HG03571 (cell line): ENCODE measurements at regions not wholly inside any gene's neighbourhood (a gene's known extent, or its start where the extent isn't known, plus 50 kb on each side); places are given as distances from the start of the nearest gene placed in this dataset.

Experiments used
- ATAC-seq: cut with Tn5 transposase; IDR thresholded peaks from one replicate; pipeline ENCODE4 v1.9.1; 2021; ENCODE audit not compliant: unreplicated experiment

DNA sequence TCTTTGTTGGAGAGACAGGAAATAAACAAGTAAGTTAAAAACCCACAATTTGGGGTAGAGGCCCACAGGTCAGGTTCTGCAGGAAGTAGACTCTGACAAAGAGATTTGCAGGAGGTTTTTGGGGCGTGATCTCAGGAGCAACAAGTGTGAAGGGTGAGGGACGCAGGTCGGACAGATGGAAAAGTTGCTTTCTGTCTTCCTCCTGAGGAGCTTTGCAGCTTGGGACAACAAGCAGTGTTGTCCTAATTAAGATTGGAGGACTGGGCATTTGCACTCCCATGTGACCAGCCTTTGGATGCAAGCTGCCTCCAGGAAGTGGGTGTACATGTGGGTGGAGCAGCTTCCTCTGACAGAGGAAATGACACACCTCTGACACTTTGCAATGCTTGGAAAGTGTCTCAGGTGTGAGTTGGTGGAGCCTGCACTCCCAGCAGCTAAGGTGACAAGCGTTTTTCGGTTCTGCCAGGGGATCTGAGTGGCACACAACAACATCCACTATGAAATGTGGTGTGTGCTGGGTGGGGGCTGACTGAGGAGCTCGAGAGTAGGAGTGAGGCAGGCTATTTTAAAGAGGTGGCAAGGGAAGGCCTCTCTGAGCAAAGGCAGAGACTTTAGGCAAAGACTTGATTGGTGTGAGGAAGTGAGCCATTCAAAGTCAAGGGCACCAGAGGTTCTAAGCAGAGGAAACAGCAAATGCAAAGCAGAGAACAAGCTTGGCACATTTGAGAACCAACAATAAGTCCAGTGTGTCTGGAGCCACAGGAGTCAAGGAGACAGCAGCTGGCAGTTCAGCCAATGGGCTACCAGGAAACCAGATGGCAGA is 339.8 kb upstream of the GATB start:
- no peak for ATAC-seq

DNA sequence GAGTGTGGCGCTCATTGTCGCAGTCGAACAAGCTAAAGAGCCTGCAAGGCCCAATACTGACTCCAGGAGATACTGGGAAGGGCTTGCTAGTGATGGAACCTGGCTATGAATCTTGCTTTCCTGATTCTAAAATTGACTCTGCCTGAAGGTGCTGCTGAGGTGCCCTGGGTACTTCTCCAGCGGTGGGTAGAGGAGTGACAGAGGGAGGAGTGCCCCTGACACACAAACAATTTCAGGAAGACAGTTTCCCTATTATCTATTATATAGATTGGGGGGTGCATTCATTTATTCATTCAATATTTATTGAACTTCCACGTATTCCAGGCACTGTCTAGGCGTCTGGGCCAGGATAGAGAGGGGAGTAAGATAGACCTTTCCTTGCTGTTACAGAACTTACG is 339.2 kb upstream of the GATB start:
- no peak for ATAC-seq

DNA sequence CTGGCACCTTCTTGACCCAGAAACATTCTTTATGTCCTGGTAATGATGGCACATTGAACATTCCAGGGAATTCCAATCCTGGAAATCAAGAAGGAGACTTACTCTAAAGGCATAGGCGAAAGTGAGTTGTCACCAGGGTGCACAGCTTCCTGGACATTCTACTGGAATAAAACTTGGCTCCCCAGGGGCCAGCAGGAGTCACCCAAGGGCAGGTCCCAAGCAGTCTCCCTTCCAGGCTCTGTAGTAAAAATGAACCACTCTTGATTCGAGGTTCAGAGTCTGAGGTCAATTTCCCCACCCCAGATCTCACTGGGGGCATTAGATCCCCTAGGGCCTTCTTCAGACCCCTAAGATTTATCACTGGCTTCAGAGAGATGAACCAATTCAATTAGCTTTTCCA is 338.7 kb upstream of the GATB start:
- no peak for ATAC-seq

DNA sequence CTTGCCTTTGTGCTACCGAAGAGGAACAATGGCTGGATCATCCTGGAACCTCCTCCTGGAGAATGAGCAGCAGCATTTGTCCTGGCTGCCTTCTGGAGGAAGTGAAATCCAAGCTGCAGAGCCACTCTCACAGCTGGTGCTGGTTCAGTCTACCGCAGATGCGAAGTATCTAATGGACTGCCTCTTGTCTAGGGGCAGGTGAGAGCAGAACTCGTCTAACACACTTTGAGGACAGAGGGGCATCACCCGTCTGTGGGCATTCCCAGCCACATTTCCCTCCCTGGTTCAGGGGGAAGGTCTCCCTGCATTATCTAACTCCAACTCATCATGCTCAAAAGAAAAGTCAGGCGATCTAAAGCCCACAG is 338.2 kb upstream of the GATB start:
- no peak for ATAC-seq

DNA sequence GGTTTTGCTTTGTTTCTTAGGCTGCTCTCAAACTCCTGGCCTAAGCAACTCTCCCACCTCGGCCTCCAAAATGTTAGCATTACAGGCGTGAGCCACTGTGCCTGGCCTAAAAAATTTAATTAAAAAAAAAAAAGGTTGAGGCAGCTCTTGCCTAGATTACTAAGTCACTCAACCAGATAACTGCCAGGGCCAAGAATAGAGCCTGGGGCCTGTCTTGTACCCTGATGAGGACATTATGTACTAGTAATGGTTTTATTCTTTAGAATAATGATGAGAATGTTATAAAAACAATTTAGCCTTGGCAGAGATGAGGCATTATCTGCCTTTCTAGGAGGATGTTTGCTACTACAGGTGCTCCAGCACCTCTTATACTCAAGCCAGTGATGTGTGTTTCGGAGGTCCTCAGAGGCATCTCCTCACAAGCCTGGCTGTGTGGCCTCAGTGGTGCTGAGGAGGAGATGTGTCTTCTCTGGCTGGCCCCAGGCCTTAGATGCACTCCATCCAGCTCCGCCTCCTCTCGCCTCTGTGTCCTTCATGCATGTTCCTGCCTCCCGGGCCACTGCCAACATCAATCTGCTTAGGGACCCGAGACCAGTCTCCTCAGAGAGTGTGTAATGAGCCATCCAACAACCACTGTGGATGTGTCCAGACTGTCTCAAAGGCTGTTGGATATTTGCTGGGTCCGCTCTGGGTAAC is 337.7 kb upstream of the GATB start:
- no peak for ATAC-seq

DNA sequence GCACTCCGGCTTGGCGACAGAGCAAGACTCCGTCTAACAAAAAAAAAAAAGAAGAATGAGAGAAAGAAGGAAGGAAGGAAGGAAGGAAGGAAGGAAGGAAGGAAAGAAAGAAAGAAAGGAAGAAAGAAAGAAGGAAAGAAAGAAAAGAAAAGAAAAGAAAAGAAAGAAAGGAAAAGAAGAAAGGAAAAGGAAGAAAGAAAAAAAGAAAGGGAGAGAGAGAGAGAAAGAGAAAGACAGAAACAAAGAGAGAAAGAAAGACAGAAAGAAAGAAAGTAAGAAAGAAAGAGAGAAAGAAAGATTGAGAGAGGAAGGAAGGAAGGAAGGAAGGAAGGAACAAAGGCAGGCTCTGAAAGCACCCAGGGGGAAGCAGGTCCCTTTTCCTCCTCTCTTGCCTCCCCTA is 336.6 kb upstream of the GATB start:
- no peak for ATAC-seq

DNA sequence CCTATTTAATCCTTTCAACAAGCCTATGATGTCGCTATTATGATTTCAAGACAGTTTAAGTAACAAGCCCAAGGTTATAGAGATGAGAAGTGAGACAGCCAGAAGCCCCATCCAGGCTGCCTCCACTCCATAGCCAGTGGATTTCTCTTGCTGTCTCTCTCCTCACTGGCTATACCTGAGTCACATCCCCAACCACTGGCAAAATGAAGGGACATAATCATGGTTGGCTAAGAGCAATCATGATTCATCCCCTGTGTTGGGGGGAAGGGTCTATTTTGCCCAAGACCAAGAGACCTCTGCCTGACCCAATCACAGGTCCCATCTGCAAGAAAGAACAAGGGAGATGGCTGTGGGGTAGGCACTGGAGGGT is 334.9 kb upstream of the GATB start:
- no peak for ATAC-seq

DNA sequence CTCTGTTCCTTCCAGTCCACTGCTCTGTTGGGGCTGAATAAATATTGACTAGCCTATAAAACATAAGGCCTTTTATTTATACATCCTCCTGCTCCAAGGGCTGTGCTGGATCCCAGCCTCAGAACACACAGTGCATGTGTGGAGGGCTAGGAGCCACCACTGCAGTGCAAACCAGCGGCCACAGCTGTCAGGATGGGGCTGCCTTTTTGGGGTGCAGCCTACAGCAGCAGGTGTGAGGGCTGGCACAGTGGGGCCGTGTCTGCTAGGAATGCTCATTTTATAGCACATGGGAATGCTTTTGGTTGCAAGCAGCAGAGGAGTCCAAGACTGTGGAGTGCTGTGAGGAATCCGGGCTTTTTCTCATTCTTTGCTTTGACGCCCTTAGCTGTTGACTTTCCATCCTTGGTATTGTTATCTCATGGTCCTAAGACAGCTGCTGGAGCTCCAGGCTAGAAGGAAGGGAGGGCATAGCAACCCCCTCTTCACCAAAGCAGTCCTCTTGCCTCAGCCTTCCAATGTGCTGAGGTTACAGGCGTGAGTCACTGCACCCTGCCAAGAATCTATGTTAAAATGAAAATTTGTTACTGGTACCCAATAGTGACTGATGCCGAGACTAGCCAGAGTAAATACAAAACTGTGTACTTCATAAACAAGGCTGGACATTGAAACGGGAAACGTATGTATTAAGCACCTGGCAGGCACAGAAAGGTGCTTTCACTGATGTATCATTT is 334.3 kb upstream of the GATB start:
- no peak for ATAC-seq

DNA sequence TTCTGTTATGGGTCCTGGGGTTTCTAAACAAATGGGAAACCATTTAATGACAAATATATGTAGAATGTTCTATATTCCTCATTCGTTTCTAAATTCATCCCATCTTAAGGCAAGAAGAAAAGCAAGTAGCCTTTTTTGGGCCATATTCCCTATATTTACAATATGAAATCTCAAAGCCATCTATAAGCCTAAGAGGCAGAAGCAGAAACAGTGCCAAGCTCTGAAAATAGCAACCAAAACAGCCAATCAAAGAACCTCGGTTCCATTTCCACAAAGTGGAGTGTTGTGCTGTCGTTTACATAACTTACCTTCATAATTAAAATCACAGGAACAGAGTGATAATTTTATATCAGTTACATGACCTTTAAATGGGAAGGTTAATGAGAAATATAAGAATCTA is 330.6 kb upstream of the GATB start:
- ATAC-seq, result no peak

DNA sequence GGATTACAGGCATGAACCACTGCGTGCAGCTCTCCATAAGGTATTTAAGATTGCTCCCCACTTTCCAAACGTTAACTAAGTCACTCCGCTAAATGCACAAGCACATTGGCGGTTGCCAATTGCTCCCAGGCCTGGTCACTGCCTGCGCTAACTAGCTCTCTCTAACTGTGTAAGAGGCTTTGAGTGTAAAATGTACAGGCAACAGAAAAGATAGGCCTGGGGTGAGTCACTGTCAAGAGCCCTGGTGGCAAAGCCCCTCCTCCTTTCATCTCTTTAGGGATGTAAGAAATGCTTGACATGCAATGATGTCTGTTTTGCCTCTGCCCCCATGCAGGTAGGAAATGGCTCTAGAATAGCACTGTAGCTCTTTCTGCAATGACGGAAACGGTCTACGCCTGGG is 329.7 kb upstream of the GATB start:
- ATAC-seq, result no peak

DNA sequence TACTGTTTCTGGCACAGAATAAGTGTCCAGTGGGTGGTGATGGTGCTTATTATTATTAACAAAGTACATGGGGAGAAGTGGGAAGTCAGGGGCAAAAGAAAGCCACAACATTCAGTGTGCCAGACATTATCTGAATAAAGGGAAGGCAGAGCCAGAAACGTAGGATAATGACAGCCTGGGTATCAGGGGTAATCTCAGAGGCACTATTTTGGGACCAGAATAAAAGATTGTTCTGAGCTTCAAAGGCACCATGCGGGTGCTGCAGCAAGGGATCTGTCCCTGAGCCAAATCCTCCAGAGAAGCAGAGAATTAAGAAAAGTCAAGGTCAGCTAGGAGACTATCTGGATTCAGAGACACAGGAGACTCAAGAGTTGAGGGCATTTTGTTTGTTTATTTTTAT is 328.8 kb upstream of the GATB start:
- no peak for ATAC-seq

DNA sequence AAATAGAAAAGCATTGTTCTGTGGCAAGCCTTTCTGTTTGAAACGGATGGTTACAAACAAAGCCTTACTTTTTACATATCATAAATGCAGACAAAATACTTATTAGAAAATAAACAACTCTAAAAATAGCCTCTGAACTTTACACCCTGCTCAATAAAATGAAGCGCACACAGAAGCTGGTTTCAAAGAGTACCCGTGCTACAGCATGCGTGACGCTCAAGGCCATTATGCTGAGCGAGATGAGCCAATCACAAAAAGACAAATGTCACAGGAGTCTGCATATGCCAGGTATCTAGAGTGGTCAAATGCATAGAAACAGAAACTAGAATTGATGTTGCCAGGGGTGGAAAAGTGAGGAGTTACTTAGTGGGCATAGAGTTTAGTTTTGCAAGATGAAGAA is 326.5 kb upstream of the GATB start:
- ATAC-seq, result no peak

DNA sequence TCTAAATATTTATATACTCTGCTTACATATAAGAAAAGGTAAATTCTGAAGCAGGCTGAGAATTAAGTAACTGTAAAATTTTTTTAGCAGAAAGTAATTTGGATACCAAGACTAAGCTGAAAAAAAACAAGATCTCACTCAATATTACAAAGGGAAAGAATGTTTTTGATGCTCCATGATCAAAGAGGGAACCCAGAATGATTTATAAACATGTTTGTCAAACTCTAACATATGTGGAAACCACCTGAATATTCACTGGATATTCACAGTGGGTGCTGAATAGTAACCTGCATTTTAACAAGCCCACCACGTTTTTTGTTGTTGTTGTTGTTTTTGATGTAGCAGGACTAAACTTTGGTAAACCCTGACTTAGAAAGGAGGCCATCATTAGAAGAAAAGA is 324.9 kb upstream of the GATB start:
- no peak for ATAC-seq

DNA sequence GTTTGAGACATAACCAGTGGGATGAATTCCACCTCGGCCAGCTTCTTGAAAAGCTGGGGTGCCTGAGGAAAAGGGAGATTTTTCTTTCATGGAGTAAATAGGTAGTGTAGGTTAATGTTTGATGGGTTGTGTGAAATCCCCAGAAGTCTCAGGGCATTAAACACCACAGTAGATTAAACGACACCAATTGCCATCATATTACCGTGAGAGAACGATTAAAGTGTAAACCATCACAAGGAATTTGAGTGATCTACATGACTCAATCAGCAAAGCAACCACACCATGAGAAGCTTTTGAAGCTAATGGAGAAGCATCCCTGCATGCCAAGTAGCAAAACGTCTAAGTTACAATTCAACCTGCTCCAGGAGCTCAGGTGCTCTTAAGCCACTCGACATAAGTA is 322.5 kb upstream of the GATB start:
- ATAC-seq, result no peak

DNA sequence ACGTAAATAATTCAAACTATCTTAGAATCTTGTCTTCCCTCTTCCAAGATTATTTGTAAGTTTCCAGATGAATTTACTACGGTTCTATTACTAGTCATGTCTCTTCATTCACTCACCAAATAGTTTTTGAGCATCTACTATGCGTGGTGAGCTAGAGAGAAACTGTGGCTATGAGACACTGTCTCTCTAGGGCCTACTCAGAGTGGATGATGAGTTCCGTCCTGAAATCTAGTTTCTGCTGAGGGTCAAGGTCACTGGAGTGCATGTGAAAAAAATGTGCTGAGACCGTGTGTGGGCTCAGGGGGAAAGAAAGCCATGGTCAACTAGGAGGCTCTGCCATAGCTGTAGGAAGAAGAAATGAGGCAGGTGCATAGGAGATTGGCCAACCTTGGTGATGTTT is 320.2 kb upstream of the GATB start:
- ATAC-seq, result no peak

DNA sequence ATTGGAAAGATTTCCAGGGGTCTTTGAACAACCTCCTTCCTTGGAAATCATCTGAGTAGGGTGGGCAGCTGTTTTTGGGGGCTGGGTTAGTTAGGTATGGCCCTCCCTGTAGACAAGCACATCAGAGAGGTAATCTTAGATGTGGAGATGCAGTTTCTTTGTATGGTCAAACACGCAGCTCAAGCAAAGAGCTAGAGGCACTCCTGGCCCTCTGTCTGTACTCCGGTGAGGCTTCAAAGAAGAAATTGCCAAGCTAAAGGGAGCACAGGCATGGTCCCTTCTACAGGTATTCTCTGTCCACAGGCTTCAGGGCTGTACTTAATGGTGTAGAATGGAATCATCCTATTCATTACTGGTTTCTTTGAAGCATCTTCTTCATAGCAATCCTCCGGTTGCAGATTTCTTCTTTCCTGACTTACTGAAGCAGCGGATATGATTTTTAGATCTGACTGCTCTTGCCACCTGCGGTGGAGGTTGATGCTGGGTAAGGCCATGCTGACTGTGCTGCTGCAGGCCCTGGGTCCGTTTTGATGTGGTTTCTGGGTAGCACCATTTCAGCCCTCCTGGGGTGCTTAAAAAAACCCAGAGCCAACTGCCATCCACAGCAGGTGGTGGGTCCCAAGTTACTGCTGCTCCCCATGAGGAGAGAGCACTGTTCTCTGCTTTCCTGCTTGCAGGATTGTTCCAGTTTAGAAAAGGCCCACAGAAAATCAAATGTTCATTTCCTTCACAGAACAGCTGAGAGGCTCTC is 318.9 kb upstream of the GATB start:
- no peak for ATAC-seq

DNA sequence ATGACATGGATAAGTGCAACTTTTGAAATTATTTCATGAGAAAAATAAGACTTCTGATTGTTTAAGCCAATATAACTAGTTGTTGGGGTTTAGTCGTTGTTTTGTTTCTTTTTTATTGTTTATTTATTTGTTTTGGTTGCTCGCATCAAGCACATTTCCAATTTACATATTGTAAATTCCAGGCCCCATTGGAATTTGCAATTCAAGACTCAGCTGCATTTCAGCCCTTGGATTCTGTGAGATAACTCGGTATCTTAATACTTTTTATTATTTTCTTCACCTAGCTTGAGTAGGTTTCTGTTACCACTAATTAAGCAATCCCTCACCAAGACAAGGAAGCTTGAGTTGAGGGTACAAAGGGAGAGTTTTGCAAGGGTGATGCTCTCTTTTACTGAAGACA is 318.3 kb upstream of the GATB start:
- ATAC-seq, result no peak

DNA sequence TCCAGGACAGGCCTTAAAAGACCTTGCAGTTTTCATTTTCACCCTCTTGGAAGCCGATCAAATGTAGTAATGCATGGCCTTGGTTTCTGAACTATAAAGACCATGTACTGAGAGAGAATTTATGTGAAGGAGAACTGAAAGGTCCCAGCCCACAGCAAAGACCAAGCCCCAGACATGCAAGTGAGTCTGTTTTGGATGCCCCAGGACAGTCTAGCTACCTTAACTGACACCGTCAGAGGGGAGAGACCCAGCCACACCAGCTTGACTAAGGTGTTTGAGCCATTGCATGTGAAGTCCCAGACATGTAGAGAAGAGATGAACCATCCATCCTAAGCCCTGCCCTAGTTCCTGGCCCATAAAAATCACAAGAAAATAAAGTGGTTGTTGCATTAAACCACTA is 316.8 kb upstream of the GATB start:
- ATAC-seq, result no peak

DNA sequence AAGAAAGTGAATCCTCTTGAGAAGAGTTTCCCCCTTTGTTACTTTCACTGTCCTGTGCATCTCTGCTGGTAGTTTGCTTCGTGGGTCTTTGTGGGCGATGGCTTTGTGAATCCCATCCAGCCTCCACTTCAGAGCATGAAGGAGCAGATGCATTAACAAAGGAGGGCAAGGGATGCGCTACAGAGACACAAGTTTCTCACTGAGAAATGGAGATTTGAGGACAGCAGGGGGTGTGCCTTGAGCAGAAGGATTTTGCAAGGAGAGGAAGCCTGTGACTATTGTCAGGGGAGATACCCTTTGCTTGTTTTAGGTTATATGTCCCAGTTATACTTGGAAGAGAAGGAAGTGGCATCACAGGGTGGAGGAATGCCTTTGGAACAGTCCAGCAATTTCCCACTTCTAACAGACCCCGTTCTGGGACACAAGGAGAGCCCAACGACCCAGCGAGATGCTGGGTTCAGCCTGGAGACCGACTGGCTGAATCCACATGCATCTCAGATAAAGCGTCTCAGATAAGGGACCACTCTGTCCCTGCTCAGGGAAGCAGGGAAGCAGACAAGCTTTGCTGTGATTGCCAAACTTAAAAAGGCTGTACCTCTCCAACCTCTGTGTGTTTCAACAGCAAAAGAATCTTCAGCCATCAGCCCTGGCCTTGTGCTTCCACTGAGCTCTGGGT is 314.6 kb upstream of the GATB start:
- ATAC-seq, result no peak

DNA sequence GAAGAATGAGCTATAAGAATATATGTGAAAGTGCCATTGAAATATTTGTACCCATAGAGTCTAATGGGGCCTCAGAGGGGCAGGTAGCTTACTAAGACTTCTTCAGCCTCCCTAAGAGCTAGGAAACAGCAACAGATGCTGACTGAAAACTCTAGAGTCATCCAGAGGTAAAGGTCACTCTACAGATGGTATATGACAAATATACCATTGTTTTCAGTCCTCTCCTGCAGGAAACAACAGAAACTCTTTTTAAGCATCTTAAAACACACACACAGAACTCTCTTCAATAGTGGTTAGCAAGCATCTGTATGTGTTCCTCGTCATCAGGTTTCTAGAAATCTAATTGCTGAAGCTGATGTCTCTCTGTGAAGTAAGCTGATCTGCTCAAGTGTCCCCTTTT is 313.8 kb upstream of the GATB start:
- ATAC-seq, result no peak

DNA sequence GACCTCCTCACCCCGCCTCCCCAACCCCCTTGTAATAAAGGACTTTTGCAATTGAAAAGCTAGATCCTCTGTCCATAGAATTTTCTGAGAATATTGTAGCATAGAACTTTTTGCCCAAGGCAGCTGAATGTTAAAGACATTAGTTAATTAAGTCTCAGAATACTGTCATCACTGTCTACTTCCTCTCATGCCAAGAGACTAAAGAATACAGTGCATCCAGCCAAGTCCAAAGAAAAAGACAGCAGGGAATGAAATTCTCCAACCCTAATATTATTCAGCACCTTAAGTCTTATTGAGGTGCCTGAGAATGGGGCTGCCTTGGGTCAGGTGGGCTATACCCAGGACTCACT is 313.3 kb upstream of the GATB start:
- ATAC-seq, result no peak
